Ascending aorta (tissue), 2 donors: ENCODE measurements at regions not wholly inside any gene's neighbourhood (a gene's known extent, or its start where the extent isn't known, plus 50 kb on each side); places are given as distances from the start of the nearest gene placed in this dataset.

Experiments used
- DNase-seq, 2 donors: peaks; one replicate each; pipeline ENCODE4 v3.0.0-alpha.2; 2019; ENCODE audit warnings: low spot score in 2 of 2
- H3K27ac ChIP-seq, 2 donors: fragments of 200-600 bp; sonication (generic); one replicate each; pipeline ENCODE4 v1.5.1; 2016 to 2017; ENCODE audit warnings: mild to moderate bottlenecking in 1 of 2
- H3K27me3 ChIP-seq: fragments of 200-600 bp; sonication (generic); one replicate; pipeline ENCODE4 v1.5.1; 2017
- H3K36me3 ChIP-seq, 2 donors: fragments of 200-600 bp; sonication (generic); one replicate each; pipeline ENCODE4 v1.5.1; 2016
- H3K4me1 ChIP-seq, 2 donors: fragments of 200-600 bp; sonication (generic); one replicate each; pipeline ENCODE4 v1.5.1; 2016 to 2017; ENCODE audit warnings: mild to moderate bottlenecking in 1 of 2
- H3K4me3 ChIP-seq, 2 donors: fragments of 200-600 bp; sonication (generic); one replicate each; pipeline ENCODE4 v1.5.1; 2016 to 2017; ENCODE audit warnings: mild to moderate bottlenecking in 1 of 2
- H3K9me3 ChIP-seq, 2 donors: fragments of 200-600 bp; sonication (generic); one replicate each; pipeline ENCODE4 v1.5.1; 2016
- CTCF ChIP-seq, 3 experiments: fragments of 200-600 bp in 2 of 3; fragments of 450-650 bp in 1 of 3; sonication (generic) in 2 of 3; IDR thresholded peaks; one replicate each; pipeline ENCODE4 v1.5.1; 2016 to 2019; ENCODE audit warnings: antibody characterized with exemption in 3 of 3, mild to moderate bottlenecking in 1 of 3, moderate library complexity in 1 of 3
- intact Hi-C: fragments of 100-400 bp; cut with DNase I; formaldehyde crosslinking; loops from one replicate; pipeline ENCODE4 v1.15.1; 2023

- no peaks in the 10 kb centered on the region for H3K27me3 ChIP-seq
- no peaks in the 10 kb centered on the region for H3K9me3 ChIP-seq
- H3K36me3 ChIP-seq = no peaks in the 10 kb centered on the region
- no peak overlapping the region for H3K27ac ChIP-seq
- H3K4me1 ChIP-seq = peaks cover 0 to 9% of the 10 kb centered on the region in 2 donors
- DNase-seq = no peak
- no peak overlapping the region for H3K4me3 ChIP-seq
- intact Hi-C loops = no loop called here
- TF ChIP-seq CTCF (IDR thresholded peaks at IDR 0.05) = no peak
Observed at GRCh38 chr10:88170628-88171027, 307.2 kb downstream of the PTEN start.

- Histone ChIP-seq H3K27me3 (no peaks in the 10 kb centered on the region), H3K27ac (no peak overlapping the region), H3K9me3 (no peaks in the 10 kb centered on the region), H3K4me3 (no peak overlapping the region), H3K36me3 (no peaks in the 10 kb centered on the region), H3K4me1 (no peaks in the 10 kb centered on the region)
- TF ChIP-seq CTCF (IDR thresholded peaks at IDR 0.05) = no peak
- intact Hi-C loops = no loop called here
- no peak for DNase-seq
Observed at GRCh38 chr10:88172159-88172558, 308.7 kb downstream of the PTEN start.

- Histone ChIP-seq H3K9me3 (no peaks in the 10 kb centered on the region), H3K36me3 (no peaks in the 10 kb centered on the region), H3K27me3 (no peaks in the 10 kb centered on the region), H3K4me1 (no peaks in the 10 kb centered on the region), H3K27ac (no peak overlapping the region), H3K4me3 (no peak overlapping the region)
- intact Hi-C loops = no loop called here
- no peak for DNase-seq
- no peak for TF ChIP-seq CTCF (IDR thresholded peaks at IDR 0.05)
Observed at GRCh38 chr10:88174391-88174790, 311.0 kb downstream of the PTEN start.

GRCh38 chr10:88178758-88179157, 315.3 kb downstream of the PTEN start:
- no peaks in the 10 kb centered on the region for H3K36me3 ChIP-seq
- intact Hi-C loops = no loop called here
- no peak for DNase-seq
- no peak overlapping the region for H3K4me3 ChIP-seq
- H3K27me3 ChIP-seq = no peaks in the 10 kb centered on the region
- H3K4me1 ChIP-seq = no peaks in the 10 kb centered on the region
- TF ChIP-seq CTCF (IDR thresholded peaks at IDR 0.05) = no peak
- no peak overlapping the region for H3K27ac ChIP-seq
- H3K9me3 ChIP-seq = no peaks in the 10 kb centered on the region

GRCh38 chr10:88179831-88180230, 316.4 kb downstream of the PTEN start:
- intact Hi-C loops = no loop called here
- Histone ChIP-seq H3K4me3 (no peak overlapping the region), H3K27ac (no peak overlapping the region), H3K4me1 (no peaks in the 10 kb centered on the region), H3K27me3 (no peaks in the 10 kb centered on the region), H3K36me3 (no peaks in the 10 kb centered on the region), H3K9me3 (no peaks in the 10 kb centered on the region)
- TF ChIP-seq CTCF (IDR thresholded peaks at IDR 0.05) = no peak
- DNase-seq = no peak

- Histone ChIP-seq H3K9me3 (no peaks in the 10 kb centered on the region), H3K27me3 (no peaks in the 10 kb centered on the region), H3K27ac (no peak overlapping the region), H3K4me1 (no peaks in the 10 kb centered on the region), H3K36me3 (no peaks in the 10 kb centered on the region), H3K4me3 (no peak overlapping the region)
- intact Hi-C loops = no loop called here
- no peak for DNase-seq
- TF ChIP-seq CTCF (IDR thresholded peaks at IDR 0.05) = no peak
Observed at GRCh38 chr10:88181902-88182600, 318.6 kb downstream of the PTEN start.
